Naive B cell (primary cell): ENCODE measurements at regions not wholly inside any gene's neighbourhood (a gene's known extent, or its start where the extent isn't known, plus 50 kb on each side); places are given as distances from the start of the nearest gene placed in this dataset.
"Not testable (repeated sequence)": the region's sequence is repeated elsewhere in the genome, so short reads cannot be mapped to it uniquely, and the experiment has no call there.

Experiments
- ATAC-seq, 2 donors: fragments of 150-1000 bp; cut with Tn5 transposase; 2 replicates each; pipeline ENCODE4 v1.10.0; 2021; ENCODE audit warnings: low read depth in 2 of 2, mild to moderate bottlenecking in 2 of 2, moderate library complexity in 2 of 2
- DNase-seq: peaks from one replicate; pipeline ENCODE4 v3.0.0; 2022
- H3K27ac Mint-ChIP-seq, 6 donors: one replicate each; pipeline ENCODE4 v1.8.0; 2020 to 2022; ENCODE audit warnings: mild to moderate bottlenecking in 6 of 6, mixed read lengths in 6 of 6, moderate library complexity in 5 of 6, inconsistent platforms in 2 of 6
- H3K27me3 Mint-ChIP-seq, 3 donors: one replicate each; pipeline ENCODE4 v1.8.0; 2021 to 2022; ENCODE audit warnings: mixed read lengths in 3 of 3, mild to moderate bottlenecking in 1 of 3
- H3K36me3 Mint-ChIP-seq, 2 donors: one replicate each; pipeline ENCODE4 v1.8.0; 2020 to 2022; ENCODE audit warnings: mixed read lengths in 2 of 2, inconsistent platforms in 1 of 2, mild to moderate bottlenecking in 1 of 2
- H3K4me1 Mint-ChIP-seq, 3 donors: one replicate each; pipeline ENCODE4 v1.8.0; 2020 to 2022; ENCODE audit warnings: mixed read lengths in 3 of 3, inconsistent platforms in 1 of 3, mild to moderate bottlenecking in 1 of 3, moderate library complexity in 1 of 3
- H3K4me3 Mint-ChIP-seq, 8 donors: one replicate each; pipeline ENCODE4 v1.8.0; 2020 to 2022; ENCODE audit warnings: mild to moderate bottlenecking in 8 of 8, mixed read lengths in 8 of 8, moderate library complexity in 8 of 8, inconsistent platforms in 2 of 8
- H3K9me3 Mint-ChIP-seq, 7 donors: one replicate each; pipeline ENCODE4 v1.8.0; 2020 to 2022; ENCODE audit warnings: mixed read lengths in 7 of 7, mild to moderate bottlenecking in 5 of 7, inconsistent platforms in 2 of 7, moderate library complexity in 1 of 7

DNA sequence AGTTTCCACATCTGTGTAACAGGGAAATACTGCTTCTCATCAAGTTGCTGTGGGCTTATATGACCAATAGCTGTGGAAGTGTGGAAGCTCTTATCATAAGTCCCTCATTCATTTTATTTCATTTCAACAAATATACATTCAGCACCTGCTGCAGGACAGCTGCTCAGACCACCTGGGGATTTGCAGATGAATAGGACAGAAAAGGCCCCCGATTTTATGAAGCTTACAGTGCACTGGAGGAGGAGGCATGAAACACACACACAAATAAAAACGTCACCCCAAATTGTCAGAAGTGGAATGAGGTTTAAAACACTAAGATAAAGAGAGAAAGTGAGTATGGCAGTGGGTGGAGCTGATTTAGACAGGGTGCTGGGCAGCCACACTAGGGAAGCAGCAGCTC is 107.2 kb downstream of the DRD1 start:
- H3K27ac Mint-ChIP-seq = no peak overlapping the region
- no peak for DNase-seq
- H3K36me3 Mint-ChIP-seq = no peaks in the 10 kb centered on the region

DNA sequence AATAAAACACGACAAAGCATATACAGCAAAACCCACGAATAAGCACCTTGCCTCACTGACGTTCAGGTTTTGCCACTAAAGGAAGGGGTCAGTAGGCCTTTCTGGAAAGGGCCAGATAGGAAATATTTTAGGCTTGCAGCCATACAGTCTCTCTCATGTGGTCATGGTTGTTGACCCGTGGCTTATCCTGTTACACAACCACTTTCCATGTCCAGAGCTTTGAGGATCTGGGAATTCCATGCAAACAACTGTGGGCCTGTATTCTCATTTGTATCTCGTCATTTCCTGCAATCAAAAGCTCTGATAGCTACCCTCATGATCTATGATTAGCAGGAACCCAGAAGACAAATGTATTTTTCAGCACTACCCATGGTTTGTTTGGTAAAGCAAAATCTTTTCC is 108.3 kb downstream of the DRD1 start:
- H3K4me3 Mint-ChIP-seq = no peak overlapping the region
- DNase-seq (no peak), ATAC-seq (no peak)
- no peak overlapping the region for H3K27ac Mint-ChIP-seq
- no peaks in the 10 kb centered on the region for H3K4me1 Mint-ChIP-seq
- H3K36me3 Mint-ChIP-seq = no peaks in the 10 kb centered on the region
- H3K27me3 Mint-ChIP-seq = peaks cover 0 to 6% (median 0%) of the 10 kb centered on the region in 3 donors
- H3K9me3 Mint-ChIP-seq = peaks cover 0 to 7% (median 3%) of the 10 kb centered on the region in 7 donors

More for the DNA sequence above, 107.2 kb downstream of the DRD1 start:
- Mint-ChIP-seq H3K4me1 (no peaks in the 10 kb centered on the region), H3K27me3 (peaks cover 0 to 9% (median 0%) of the 10 kb centered on the region in 3 donors), H3K9me3 (peaks cover 0 to 5% (median 0%) of the 10 kb centered on the region in 7 donors), H3K4me3 (no peak overlapping the region)
- no peak for ATAC-seq

DNA sequence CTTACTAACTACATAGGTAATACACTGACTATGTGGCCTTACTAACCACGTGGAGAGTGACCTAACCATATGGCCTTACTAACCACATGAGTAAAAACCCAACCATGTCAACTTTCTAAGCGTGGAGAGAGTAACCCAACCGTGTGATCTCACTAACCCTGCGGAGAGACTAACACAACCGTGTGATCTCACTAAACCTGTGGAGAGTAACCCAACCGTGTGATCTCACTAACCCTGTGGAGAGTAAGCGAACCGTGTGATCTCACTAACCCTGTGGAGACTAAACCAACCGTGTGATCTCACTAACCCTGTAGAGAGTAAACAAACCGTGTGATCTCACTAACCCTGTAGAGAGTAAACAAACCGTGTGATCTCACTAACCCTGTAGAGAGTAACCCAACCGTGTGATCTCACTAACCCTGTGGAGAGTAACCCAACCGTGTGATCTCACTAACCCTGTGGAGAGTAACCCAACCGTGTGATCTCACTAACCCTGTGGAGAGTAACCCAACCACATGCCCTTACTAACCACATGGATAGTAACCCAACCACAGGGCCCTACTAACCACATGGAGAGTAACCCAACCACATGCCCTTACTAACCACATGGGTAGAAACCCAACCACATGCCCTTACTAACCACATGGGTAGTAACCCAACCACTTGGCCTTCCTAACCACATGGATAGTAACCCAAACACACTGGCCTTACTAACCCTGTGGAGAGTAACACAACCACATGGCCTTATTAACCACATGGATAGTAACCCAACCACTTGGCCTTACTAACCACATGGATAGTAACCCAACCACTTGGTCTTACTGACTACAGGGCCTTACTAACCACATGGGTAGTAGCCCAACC is 112.6 kb downstream of the DRD1 start:
- H3K27ac Mint-ChIP-seq, H3K4me3 Mint-ChIP-seq, H3K27me3 Mint-ChIP-seq, DNase-seq, H3K9me3 Mint-ChIP-seq, ATAC-seq, H3K36me3 Mint-ChIP-seq, H3K4me1 Mint-ChIP-seq: not testable (repeated sequence)

DNA sequence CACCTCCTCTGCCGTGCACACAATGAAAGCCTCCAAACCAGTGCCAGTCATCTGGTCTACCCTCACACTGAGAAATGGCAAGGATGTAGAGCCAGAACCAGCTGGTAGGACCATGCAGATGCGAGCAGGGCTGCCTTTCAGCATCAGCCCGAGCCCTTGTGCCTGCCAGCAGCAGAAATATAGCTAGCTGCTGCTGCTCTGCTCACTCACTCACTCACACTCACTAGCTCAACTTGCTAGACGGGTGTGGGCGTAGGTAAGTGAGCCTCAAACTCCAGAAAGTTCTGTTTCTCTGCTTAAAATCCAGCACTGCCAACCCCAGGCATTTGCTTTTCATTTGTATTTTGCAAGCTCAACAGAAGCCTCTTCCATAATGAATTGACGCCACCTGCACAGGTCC is 114.0 kb downstream of the DRD1 start:
- no peaks in the 10 kb centered on the region for H3K36me3 Mint-ChIP-seq
- H3K27ac Mint-ChIP-seq = no peak overlapping the region
- H3K4me1 Mint-ChIP-seq = no peaks in the 10 kb centered on the region
- no peak overlapping the region for H3K4me3 Mint-ChIP-seq
- no peak for ATAC-seq
- peaks cover 0 to 5% (median 2%) of the 10 kb centered on the region in 3 donors for H3K27me3 Mint-ChIP-seq
- H3K9me3 Mint-ChIP-seq = peaks cover 0 to 5% (median 2%) of the 10 kb centered on the region in 7 donors
- no peak for DNase-seq

DNA sequence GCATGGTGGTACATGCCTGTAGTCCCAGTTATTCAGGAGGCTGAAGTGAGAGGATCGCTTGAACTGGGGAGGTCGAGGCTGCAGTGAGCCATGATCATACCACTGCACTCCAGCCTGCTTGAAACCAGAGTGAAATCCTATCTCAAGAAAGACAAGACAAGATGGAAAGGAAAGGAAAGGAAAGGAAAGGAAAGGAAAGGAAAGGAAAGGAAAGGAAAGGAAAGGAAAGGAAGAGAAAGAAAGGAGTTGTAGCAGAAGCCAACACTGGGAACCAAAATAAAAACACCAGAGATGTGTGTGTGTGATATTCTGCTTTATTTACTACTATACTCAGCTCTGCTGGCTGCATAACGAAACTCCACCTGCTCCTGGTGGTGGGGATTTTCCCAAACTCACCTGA is 115.3 kb downstream of the DRD1 start:
- Mint-ChIP-seq H3K36me3 (no peaks in the 10 kb centered on the region), H3K27ac (no peak overlapping the region), H3K4me3 (peak overlapping the region in 1 of 8 donors; percentile 71), H3K27me3 (peaks cover 0 to 5% (median 3%) of the 10 kb centered on the region in 3 donors), H3K9me3 (peaks cover 0 to 5% (median 2%) of the 10 kb centered on the region in 7 donors), H3K4me1 (no peaks in the 10 kb centered on the region)
- ATAC-seq = no peak
- DNase-seq = no peak

DNA sequence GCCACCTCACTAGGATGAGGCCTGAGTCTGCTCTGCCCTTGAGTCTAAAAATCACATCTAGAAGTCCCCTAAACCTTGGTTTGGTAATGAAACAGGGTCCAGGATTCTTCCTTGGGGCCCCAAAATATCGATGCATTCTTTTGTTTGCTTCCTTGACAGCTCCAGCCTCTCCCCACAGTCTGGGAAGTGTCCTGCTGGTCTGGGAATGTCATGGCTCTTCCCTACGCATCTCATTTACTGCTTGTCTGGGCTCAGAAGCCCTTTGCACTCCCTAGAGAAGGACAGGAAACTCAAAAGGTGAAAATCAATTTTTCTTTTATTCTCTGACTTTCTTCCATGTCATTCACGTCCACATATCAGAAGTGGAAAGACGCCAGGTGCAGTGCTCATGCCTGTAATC is 115.8 kb downstream of the DRD1 start:
- H3K27ac Mint-ChIP-seq = no peak overlapping the region
- peaks cover 0 to 5% (median 2%) of the 10 kb centered on the region in 7 donors for H3K9me3 Mint-ChIP-seq
- DNase-seq (no peak), ATAC-seq (no peak)
- H3K4me1 Mint-ChIP-seq = no peaks in the 10 kb centered on the region
- no peaks in the 10 kb centered on the region for H3K36me3 Mint-ChIP-seq
- peaks cover 0 to 5% (median 3%) of the 10 kb centered on the region in 3 donors for H3K27me3 Mint-ChIP-seq
- no peak overlapping the region for H3K4me3 Mint-ChIP-seq

DNA sequence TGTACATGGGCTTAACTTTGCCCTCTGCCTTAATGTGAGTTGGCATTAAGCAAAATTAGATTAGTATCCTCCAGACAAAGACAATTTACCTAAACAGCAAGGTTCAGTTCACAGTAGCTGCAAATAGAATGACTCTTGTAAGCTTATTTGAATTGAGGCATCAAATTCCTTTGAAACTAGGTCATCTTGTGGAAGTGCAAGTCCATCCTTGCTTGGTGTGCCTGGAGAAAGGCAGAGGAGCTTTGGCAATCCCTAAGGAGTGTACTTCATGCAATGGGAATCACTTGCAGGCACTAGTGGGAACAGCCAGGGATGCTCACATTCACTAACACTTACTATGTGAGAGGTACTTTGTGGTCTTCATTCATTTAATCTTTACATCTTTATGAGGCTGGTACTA is 118.3 kb downstream of the DRD1 start:
- Mint-ChIP-seq H3K27me3 (peaks cover 0 to 5% (median 3%) of the 10 kb centered on the region in 3 donors), H3K9me3 (peaks cover 0 to 7% (median 2%) of the 10 kb centered on the region in 7 donors), H3K4me3 (no peak overlapping the region), H3K36me3 (no peaks in the 10 kb centered on the region), H3K27ac (no peak overlapping the region), H3K4me1 (no peaks in the 10 kb centered on the region)
- ATAC-seq = no peak
- DNase-seq = no peak

DNA sequence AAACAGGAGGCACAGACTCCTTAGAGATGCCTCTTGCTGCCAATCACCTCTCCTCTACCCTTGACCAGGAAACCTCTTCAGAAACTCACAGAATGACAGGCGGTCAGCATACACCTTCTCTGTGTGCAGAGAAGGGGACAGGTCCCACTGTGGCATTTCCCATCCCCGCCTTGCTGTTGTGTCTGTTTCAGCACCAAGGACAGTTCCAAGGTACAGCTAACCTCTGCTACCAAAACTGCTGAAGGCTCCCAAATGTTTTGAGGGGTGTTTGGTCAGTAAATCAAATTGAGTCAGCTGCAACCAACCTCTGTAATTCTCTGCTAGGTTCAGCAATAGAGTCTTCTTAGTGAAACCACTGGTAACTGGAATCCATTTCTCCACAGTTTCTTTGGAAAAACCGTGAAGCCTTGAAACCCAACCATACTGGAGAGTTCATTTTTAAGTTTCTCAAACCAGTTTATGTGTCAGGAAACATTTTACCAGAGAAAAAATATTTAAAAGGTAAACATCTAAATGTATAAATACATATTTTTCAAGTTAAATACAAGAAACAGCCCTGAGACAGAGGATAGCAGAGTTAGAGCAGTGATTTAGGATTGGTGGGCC is 122.0 kb downstream of the DRD1 start:
- peaks cover 0 to 4% (median 3%) of the 10 kb centered on the region in 3 donors for H3K27me3 Mint-ChIP-seq
- H3K9me3 Mint-ChIP-seq = peaks cover 0 to 11% (median 2%) of the 10 kb centered on the region in 7 donors
- DNase-seq (no peak), ATAC-seq (no peak)
- no peaks in the 10 kb centered on the region for H3K36me3 Mint-ChIP-seq
- H3K4me1 Mint-ChIP-seq = no peaks in the 10 kb centered on the region
- no peak overlapping the region for H3K4me3 Mint-ChIP-seq
- no peak overlapping the region for H3K27ac Mint-ChIP-seq

DNA sequence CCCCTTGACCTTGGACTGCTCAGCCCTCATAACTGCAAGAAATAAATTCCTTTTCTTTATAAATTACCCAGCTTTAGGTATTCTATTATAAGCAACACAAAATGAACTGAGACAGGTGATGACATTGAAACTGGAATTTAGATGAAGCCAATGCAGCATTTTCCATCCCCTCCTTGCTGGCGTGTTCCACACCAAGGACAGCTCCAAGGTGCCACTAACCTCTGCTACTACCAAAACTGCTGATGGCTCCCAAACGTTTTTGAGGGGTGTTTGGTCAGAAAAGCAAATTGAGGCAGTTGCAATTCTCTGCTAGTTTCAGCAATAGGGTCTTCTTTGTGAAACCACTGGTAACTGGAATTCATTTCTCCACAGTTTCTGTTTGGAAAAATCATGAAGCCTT is 124.8 kb downstream of the DRD1 start:
- Mint-ChIP-seq H3K9me3 (peaks cover 0 to 16% (median 2%) of the 10 kb centered on the region in 7 donors), H3K36me3 (no peaks in the 10 kb centered on the region), H3K4me3 (no peak overlapping the region), H3K27ac (no peak overlapping the region), H3K27me3 (peaks cover 0 to 10% (median 7%) of the 10 kb centered on the region in 3 donors), H3K4me1 (no peaks in the 10 kb centered on the region)
- DNase-seq (no peak), ATAC-seq (no peak)

DNA sequence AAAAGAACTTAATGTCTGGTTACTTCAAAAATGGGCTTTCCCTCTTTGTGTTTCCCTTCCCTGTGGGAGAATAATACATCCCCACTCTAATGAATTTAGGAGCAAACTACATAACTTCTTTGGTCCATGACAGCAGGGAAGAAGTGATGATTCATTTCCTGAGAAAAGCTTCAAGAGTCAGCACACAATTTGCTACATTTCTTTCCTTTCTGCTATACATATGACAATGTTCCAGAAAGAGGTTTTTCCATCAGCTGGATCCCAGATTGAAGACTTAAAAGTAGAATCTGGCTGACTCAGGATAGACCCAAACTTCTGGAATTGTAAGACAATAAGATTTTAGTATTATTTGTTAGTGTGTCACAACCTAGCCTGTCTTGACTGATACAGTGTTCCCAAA is 126.1 kb downstream of the DRD1 start:
- ATAC-seq (no peak), DNase-seq (no peak)
- H3K9me3 Mint-ChIP-seq = peaks cover 0 to 16% (median 0%) of the 10 kb centered on the region in 7 donors
- peaks cover 0 to 13% (median 11%) of the 10 kb centered on the region in 3 donors for H3K27me3 Mint-ChIP-seq
- H3K4me3 Mint-ChIP-seq = no peak overlapping the region
- H3K4me1 Mint-ChIP-seq = no peaks in the 10 kb centered on the region
- no peaks in the 10 kb centered on the region for H3K36me3 Mint-ChIP-seq
- H3K27ac Mint-ChIP-seq = no peak overlapping the region

DNA sequence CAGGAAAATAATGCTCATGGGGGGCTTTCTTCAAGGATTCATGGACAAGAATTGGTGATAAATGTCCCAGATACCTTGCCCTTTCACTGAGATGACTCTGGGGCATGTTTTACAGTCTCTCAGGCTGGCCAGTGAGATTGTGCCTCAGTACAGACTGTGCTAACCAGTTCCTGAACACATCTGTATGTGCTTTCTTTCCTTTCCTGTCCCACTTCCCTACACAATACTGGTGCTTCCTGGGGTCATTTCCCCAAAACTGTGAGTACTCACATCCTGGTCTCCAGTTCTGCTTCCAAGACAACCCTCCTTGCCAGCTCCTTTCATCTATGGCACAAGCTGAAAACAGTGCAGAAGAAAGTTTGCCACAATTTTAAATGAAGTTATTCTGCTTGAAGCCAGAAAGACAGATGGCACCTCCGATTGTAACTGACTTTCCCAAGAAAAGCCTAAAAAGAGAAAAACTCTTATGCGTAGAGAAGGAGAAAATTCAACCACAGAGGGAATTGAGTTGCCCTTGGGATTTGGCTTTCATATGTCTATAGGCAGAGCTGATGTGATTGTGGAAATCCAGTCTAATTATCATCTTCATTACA is 134.7 kb downstream of the DRD1 start:
- no peak for ATAC-seq
- peaks cover 0 to 8% of the 10 kb centered on the region in 2 donors for H3K36me3 Mint-ChIP-seq
- H3K4me3 Mint-ChIP-seq = no peak overlapping the region
- H3K9me3 Mint-ChIP-seq = peaks cover 0 to 32% (median 11%) of the 10 kb centered on the region in 7 donors
- peaks cover 0 to 8% (median 2%) of the 10 kb centered on the region in 3 donors for H3K27me3 Mint-ChIP-seq
- H3K4me1 Mint-ChIP-seq = peaks cover 4 to 10% (median 6%) of the 10 kb centered on the region in 3 donors
- no peak for DNase-seq
- no peak overlapping the region for H3K27ac Mint-ChIP-seq

DNA sequence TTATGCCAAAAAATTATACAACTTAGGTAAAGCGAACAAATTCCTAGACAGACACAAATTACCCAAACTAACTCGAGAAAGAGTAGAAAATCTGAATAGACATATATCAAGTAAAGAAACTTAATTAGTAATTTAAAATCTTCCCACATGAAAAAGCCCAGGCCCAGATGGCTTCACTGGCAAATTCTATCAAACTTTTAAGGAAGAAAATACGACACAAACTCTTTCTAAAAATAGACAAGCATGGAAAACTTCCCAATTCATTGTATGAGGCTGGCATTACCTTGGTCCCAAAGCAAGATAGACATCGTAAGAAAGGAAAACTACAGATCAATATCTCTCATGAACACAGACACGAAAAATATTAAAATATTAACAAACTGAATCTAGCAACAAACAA is 135.3 kb downstream of the DRD1 start:
- no peak overlapping the region for H3K27ac Mint-ChIP-seq

DNA sequence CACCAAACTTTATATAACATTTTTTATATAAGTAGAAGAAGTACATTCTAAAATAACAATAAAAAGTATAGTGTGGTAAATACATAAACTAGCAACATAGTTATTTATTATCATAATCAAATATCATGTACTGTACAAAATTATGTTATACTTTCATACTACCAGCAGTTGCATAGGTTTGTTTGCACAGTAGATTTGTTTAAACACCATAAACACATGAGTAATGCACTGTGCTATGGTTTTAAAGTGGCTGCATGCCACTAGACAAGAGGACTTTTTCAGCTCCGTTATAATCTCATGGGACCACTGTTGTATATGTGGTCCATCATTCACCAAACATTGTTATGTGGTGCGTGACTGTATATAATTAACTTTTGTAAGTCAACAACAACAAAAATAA is 137.6 kb downstream of the DRD1 start:
- H3K27me3 Mint-ChIP-seq = peaks cover 0 to 7% (median 0%) of the 10 kb centered on the region in 3 donors
- ATAC-seq (no peak), DNase-seq (no peak)
- H3K9me3 Mint-ChIP-seq = peaks cover 0 to 44% (median 16%) of the 10 kb centered on the region in 7 donors
- no peak overlapping the region for H3K4me3 Mint-ChIP-seq
- no peak overlapping the region for H3K27ac Mint-ChIP-seq
- H3K36me3 Mint-ChIP-seq = peaks cover 0 to 18% of the 10 kb centered on the region in 2 donors
- peaks cover 4 to 10% (median 6%) of the 10 kb centered on the region in 3 donors for H3K4me1 Mint-ChIP-seq

More for the DNA sequence above, 135.3 kb downstream of the DRD1 start:
- ATAC-seq (no peak), DNase-seq (no peak)
- Mint-ChIP-seq H3K36me3 (peaks cover 0 to 11% of the 10 kb centered on the region in 2 donors), H3K4me1 (peaks cover 4 to 10% (median 6%) of the 10 kb centered on the region in 3 donors), H3K9me3 (peaks cover 0 to 38% (median 15%) of the 10 kb centered on the region in 7 donors), H3K4me3 (no peak overlapping the region), H3K27me3 (peaks cover 0 to 2% (median 0%) of the 10 kb centered on the region in 3 donors)
